ENCODE measurements at regions not wholly inside any gene's neighbourhood (a gene's known extent, or its start where the extent isn't known, plus 50 kb on each side); places are given as distances from the start of the nearest gene placed in this dataset.

GRCh38 chr13:70505809-70506208 lies 397.6 kb upstream of the KLHL1 start:
- TF ChIP-seq CTCF (IDR thresholded peaks at IDR 0.05): no peak
- no peak for TF ChIP-seq POLR2AphosphoS5 (IDR thresholded peaks at IDR 0.05)
